ENCODE measurements at regions not wholly inside any gene's neighbourhood (a gene's known extent, or its start where the extent isn't known, plus 50 kb on each side); places are given as distances from the start of the nearest gene placed in this dataset.

GRCh38 chr4:19829101-19829500 is 422.6 kb upstream of the SLIT2 start:
- no peak for TF ChIP-seq CTCF (conservative IDR thresholded peaks at IDR 0.05; ENCODE audit: low read depth, low read length)
- H3K4me3 ChIP-seq (ENCODE audit: low read depth, low read length) = no peak overlapping the region
- DNase-seq (ENCODE audit: low read depth) = no peak

GRCh38 chr4:19823781-19824180 is 427.9 kb upstream of the SLIT2 start:
- DNase-seq (ENCODE audit: low read depth) = no peak
- TF ChIP-seq CTCF (conservative IDR thresholded peaks at IDR 0.05; ENCODE audit: low read depth, low read length) = no peak
- H3K4me3 ChIP-seq (ENCODE audit: low read depth, low read length) = no peak overlapping the region

- no peak for TF ChIP-seq CTCF (conservative IDR thresholded peaks at IDR 0.05; ENCODE audit: low read depth, low read length)
- DNase-seq (ENCODE audit: low read depth) = no peak
- no peak overlapping the region for H3K4me3 ChIP-seq (ENCODE audit: low read depth, low read length)
Observed at GRCh38 chr4:19819737-19820136, 432.0 kb upstream of the SLIT2 start.

GRCh38 chr4:19809989-19810388 is 441.7 kb upstream of the SLIT2 start:
- no peak overlapping the region for H3K4me3 ChIP-seq (ENCODE audit: low read depth, low read length)
- no peak for TF ChIP-seq CTCF (conservative IDR thresholded peaks at IDR 0.05; ENCODE audit: low read depth, low read length)
- DNase-seq (ENCODE audit: low read depth) = no peak

GRCh38 chr4:19807505-19807904 is 444.2 kb upstream of the SLIT2 start:
- TF ChIP-seq CTCF (conservative IDR thresholded peaks at IDR 0.05; ENCODE audit: low read depth, low read length) = no peak
- DNase-seq (ENCODE audit: low read depth) = peak; percentile 93
- no peak overlapping the region for H3K4me3 ChIP-seq (ENCODE audit: low read depth, low read length)

- TF ChIP-seq CTCF (conservative IDR thresholded peaks at IDR 0.05; ENCODE audit: low read depth, low read length) = no peak
- no peak overlapping the region for H3K4me3 ChIP-seq (ENCODE audit: low read depth, low read length)
- DNase-seq (ENCODE audit: low read depth) = no peak
Observed at GRCh38 chr4:19806865-19807264, 444.8 kb upstream of the SLIT2 start.

GRCh38 chr4:19803406-19803805 is 448.3 kb upstream of the SLIT2 start:
- peak; percentile 31 for TF ChIP-seq CTCF (conservative IDR thresholded peaks at IDR 0.05; ENCODE audit: low read depth, low read length)
- H3K4me3 ChIP-seq (ENCODE audit: low read depth, low read length) = no peak overlapping the region
- no peak for DNase-seq (ENCODE audit: low read depth)
